Fibroblast of lung (primary cell): ENCODE measurements at regions not wholly inside any gene's neighbourhood (a gene's known extent, or its start where the extent isn't known, plus 50 kb on each side); places are given as distances from the start of the nearest gene placed in this dataset.

ENCODE experiments used
- DNase-seq, 2 donors: peaks; one replicate each; pipeline versions ENCODE4 v3.0.0 to v3.0.0-alpha.2; 2010; ENCODE audit warnings: low read depth in 2 of 2
- H2AFZ ChIP-seq: 2 replicates; pipeline ENCODE4 v1.5.1; 2012; ENCODE audit warnings: low read length, control low read depth, inconsistent platforms
- H3K27ac ChIP-seq: 2 replicates; pipeline ENCODE4 v1.5.1; 2011; ENCODE audit warnings: low read length, control low read depth; ENCODE audit not compliant: insufficient read depth
- H3K27me3 ChIP-seq: 2 replicates; pipeline ENCODE4 v1.5.1; 2011; ENCODE audit warnings: mild to moderate bottlenecking, low read length; ENCODE audit not compliant: control insufficient read depth, insufficient read depth
- H3K36me3 ChIP-seq: 2 replicates; pipeline ENCODE4 v1.5.1; 2011; ENCODE audit warnings: low read length; ENCODE audit not compliant: control insufficient read depth, insufficient read depth
- H3K4me1 ChIP-seq: 2 replicates; pipeline ENCODE4 v1.5.1; 2011; ENCODE audit warnings: low read length; ENCODE audit not compliant: control insufficient read depth, insufficient read depth; ENCODE audit errors: extremely low read depth
- H3K4me2 ChIP-seq: 2 replicates; pipeline ENCODE4 v1.5.1; 2011; ENCODE audit warnings: low read length, control low read depth; ENCODE audit not compliant: insufficient read depth; ENCODE audit errors: extremely low read depth
- H3K4me3 ChIP-seq, 4 experiments: fragments of 200-600 bp in 1 of 4; sonication (generic) in 1 of 4; replicated peaks in 1 of 4; 2 replicates each; pipeline ENCODE4 v1.5.1; 2011 to 2016; ENCODE audit warnings: low read length in 4 of 4, low read depth in 3 of 4, mild to moderate bottlenecking in 3 of 4, control low read depth in 2 of 4, inconsistent platforms in 1 of 4, mixed read lengths in 1 of 4; ENCODE audit not compliant: insufficient read depth in 1 of 4; ENCODE audit errors: control extremely low read depth in 1 of 4
- H3K79me2 ChIP-seq: 2 replicates; pipeline ENCODE4 v1.5.1; 2012; ENCODE audit warnings: mild to moderate bottlenecking, low read length, inconsistent platforms; ENCODE audit not compliant: control insufficient read depth, insufficient read depth
- H3K9ac ChIP-seq: 2 replicates; pipeline ENCODE4 v1.5.1; 2011; ENCODE audit warnings: mild to moderate bottlenecking, low read length, control low read depth; ENCODE audit not compliant: insufficient read depth
- H3K9me3 ChIP-seq: 2 replicates; pipeline ENCODE4 v1.5.1; 2012; ENCODE audit warnings: low read depth, low read length; ENCODE audit not compliant: control insufficient read depth, insufficient read depth
- H4K20me1 ChIP-seq: 2 replicates; pipeline ENCODE4 v1.5.1; 2011; ENCODE audit warnings: low read length; ENCODE audit not compliant: control insufficient read depth, insufficient read depth; ENCODE audit errors: extremely low read depth
- EZH2 ChIP-seq: IDR thresholded peaks from 2 replicates; pipeline ENCODE4 v1.5.1; 2012; ENCODE audit warnings: low read length, control low read depth, mild to moderate bottlenecking; ENCODE audit errors: missing control alignments
- TF ChIP-seq, protein P1 (sequence below), 2 donors: IDR thresholded peaks in 1 of 2; conservative IDR thresholded peaks in 1 of 2; 1 replicate in 1 of 2; 2 replicates in 1 of 2; pipeline ENCODE4 v1.5.1; 2011 to 2012; ENCODE audit warnings: low read length in 2 of 2, control low read depth in 1 of 2, inconsistent platforms in 1 of 2, low read depth in 1 of 2, mild to moderate bottlenecking in 1 of 2

- Histone ChIP-seq H4K20me1 (no peaks in the 10 kb centered on the region), H3K4me1 (no peaks in the 10 kb centered on the region), H3K27ac (no peak overlapping the region), H3K9me3 (no peaks in the 10 kb centered on the region), H3K79me2 (no peaks in the 10 kb centered on the region), H3K4me2 (no peak overlapping the region), H3K4me3 (no peak overlapping the region), H3K36me3 (no peaks in the 10 kb centered on the region), H2AFZ (no peak overlapping the region), H3K9ac (no peak overlapping the region), H3K27me3 (no peaks in the 10 kb centered on the region)
- TF ChIP-seq EZH2, result no peak
- TF ChIP-seq, protein P1, sequence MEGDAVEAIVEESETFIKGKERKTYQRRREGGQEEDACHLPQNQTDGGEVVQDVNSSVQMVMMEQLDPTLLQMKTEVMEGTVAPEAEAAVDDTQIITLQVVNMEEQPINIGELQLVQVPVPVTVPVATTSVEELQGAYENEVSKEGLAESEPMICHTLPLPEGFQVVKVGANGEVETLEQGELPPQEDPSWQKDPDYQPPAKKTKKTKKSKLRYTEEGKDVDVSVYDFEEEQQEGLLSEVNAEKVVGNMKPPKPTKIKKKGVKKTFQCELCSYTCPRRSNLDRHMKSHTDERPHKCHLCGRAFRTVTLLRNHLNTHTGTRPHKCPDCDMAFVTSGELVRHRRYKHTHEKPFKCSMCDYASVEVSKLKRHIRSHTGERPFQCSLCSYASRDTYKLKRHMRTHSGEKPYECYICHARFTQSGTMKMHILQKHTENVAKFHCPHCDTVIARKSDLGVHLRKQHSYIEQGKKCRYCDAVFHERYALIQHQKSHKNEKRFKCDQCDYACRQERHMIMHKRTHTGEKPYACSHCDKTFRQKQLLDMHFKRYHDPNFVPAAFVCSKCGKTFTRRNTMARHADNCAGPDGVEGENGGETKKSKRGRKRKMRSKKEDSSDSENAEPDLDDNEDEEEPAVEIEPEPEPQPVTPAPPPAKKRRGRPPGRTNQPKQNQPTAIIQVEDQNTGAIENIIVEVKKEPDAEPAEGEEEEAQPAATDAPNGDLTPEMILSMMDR (conservative IDR thresholded peaks at IDR 0.05 in 1 of 2, IDR thresholded peaks at IDR 0.05 in 1 of 2; ENCODE audit: low read depth in 1 of 2, low read length in 2 of 2), result no peak
- DNase-seq, result no peak
These were observed 404.8 kb downstream of the MAT2B start for GRCh38 chr5:163910226-163910625.

DNA sequence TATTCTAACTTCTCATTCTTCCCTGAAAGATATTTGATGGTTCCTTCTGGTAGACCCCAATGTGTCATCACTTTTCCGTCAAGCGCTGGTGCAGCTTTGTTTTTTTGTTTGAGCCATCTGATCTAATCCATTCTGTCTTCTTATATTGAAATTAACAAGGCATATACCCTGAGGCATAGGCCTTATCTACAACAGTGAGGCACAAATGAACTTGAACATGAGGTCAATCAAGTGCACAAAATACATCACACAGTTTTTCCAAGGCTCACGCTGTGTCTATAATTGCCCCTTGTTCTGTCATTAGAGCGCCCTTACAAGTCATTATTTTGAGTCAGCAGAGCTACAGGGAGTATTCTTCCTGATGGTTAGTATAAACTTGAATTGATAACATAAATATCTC lies 406.6 kb downstream of the MAT2B start:
- Histone ChIP-seq H2AFZ (no peak overlapping the region), H3K27me3 (no peaks in the 10 kb centered on the region), H3K4me3 (no peak overlapping the region), H3K79me2 (no peaks in the 10 kb centered on the region), H3K9ac (no peak overlapping the region), H4K20me1 (no peaks in the 10 kb centered on the region), H3K4me2 (no peak overlapping the region), H3K4me1 (no peaks in the 10 kb centered on the region), H3K36me3 (no peaks in the 10 kb centered on the region), H3K27ac (no peak overlapping the region), H3K9me3 (no peaks in the 10 kb centered on the region)
- DNase-seq, result no peak
- TF ChIP-seq, protein P1 (conservative IDR thresholded peaks at IDR 0.05 in 1 of 2, IDR thresholded peaks at IDR 0.05 in 1 of 2; ENCODE audit: low read depth in 1 of 2, low read length in 2 of 2), result no peak
- TF ChIP-seq EZH2, result no peak

- DNase-seq, result peak in 1 of 2 donors; percentile 69
- no peak for TF ChIP-seq EZH2
- TF ChIP-seq, protein P1 (conservative IDR thresholded peaks at IDR 0.05 in 1 of 2, IDR thresholded peaks at IDR 0.05 in 1 of 2; ENCODE audit: low read depth in 1 of 2, low read length in 2 of 2), result peak; percentile 32 to 38
- Histone ChIP-seq H3K9me3 (no peaks in the 10 kb centered on the region), H3K4me2 (no peak overlapping the region), H3K27ac (no peak overlapping the region), H3K36me3 (no peaks in the 10 kb centered on the region), H3K9ac (no peak overlapping the region), H2AFZ (no peak overlapping the region), H3K4me1 (no peaks in the 10 kb centered on the region), H3K27me3 (no peaks in the 10 kb centered on the region), H3K4me3 (no peak overlapping the region), H3K79me2 (no peaks in the 10 kb centered on the region), H4K20me1 (no peaks in the 10 kb centered on the region)
These were observed 408.1 kb downstream of the MAT2B start for GRCh38 chr5:163913548-163913947.
